Left kidney (tissue), 1 donor: ENCODE measurements at regions not wholly inside any gene's neighbourhood (a gene's known extent, or its start where the extent isn't known, plus 50 kb on each side); places are given as distances from the start of the nearest gene placed in this dataset.

Experiments used
- DNase-seq: peaks from one replicate; pipeline ENCODE4 v3.0.0-alpha.2; 2013

GRCh38 chr15:38860253-38860652 is 295.6 kb upstream of the RASGRP1 start:
- DNase-seq: no peak

DNA sequence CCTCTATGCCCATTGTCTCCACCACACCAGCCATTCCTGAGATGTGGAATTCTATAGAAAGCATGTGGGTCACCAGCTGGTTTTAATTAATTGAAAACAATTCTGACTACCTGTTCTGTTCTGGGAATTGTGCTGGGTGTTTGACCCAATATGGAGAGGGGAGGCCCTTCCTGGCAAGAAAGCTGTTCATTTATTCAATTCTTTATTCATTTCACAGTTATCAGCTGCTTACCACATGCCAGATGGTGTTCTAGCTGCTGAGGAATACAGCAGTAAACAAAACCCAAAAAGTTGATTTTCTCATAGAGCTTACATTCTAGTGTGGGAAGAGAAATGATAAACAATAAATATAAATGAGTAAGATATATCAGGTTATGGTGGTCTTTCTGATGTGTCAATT is 296.1 kb upstream of the RASGRP1 start:
- DNase-seq: no peak

DNA sequence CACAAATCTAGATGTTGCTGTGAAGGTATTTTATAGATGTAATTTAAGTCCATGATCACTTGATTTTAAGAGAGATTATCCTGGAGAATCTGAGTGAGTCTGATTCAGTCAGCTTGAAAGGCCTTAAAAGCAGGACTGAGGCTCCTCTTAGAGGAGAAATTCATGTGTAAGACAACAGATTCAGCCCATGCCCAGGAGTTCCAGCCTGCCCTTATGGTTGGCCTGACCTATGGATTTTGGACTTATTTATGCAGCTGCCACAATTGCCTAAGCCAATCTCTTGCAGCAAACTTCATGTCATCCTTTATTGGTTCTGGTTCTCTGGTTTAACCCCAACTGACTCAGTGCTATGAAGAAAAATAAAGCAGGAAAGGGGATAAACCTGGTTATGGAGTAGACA is 296.5 kb upstream of the RASGRP1 start:
- DNase-seq: no peak

GRCh38 chr15:38862099-38862498 is 297.5 kb upstream of the RASGRP1 start:
- no peak for DNase-seq

GRCh38 chr15:38863381-38863780 is 298.8 kb upstream of the RASGRP1 start:
- DNase-seq: no peak

DNA sequence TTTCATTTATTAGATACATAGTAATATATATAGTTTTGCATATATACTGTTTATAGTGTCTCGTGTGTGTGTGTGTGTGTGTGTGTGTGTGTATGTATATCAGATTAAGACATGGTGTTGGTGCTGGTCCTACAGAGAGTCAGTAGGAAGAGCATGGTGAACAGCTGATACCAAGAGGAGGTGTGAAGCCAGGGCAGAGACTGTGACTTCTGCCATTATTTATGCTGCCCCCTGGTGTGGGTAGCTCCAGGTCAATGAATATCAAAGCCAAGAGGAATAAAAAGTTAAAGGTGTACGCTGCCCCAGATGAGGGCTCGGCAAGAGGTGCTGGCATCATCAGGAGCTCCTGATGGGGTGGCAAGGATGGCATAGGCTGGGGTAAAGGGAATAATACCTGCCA is 299.5 kb upstream of the RASGRP1 start:
- no peak for DNase-seq

GRCh38 chr15:38864827-38865581 is 300.4 kb upstream of the RASGRP1 start:
- DNase-seq: no peak

DNA sequence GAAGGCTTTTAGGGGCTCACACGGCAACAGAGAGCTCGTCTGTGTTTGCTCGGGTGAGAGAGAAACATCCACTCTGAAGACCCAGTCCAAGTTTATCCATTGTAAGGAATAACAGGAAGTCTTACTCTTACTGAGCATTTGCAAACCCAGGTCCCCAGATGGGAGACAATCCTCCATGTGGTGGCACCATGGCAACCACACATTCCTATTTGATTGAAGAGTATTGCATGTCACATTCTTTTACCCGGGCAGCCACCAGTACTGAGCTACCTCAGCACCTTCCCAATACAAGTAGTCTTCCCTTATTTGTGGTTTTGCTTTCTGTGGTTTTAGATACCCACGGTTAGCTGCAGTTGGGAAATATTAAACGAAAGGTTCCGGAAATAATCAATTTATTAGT is 302.9 kb upstream of the RASGRP1 start:
- DNase-seq: no peak

DNA sequence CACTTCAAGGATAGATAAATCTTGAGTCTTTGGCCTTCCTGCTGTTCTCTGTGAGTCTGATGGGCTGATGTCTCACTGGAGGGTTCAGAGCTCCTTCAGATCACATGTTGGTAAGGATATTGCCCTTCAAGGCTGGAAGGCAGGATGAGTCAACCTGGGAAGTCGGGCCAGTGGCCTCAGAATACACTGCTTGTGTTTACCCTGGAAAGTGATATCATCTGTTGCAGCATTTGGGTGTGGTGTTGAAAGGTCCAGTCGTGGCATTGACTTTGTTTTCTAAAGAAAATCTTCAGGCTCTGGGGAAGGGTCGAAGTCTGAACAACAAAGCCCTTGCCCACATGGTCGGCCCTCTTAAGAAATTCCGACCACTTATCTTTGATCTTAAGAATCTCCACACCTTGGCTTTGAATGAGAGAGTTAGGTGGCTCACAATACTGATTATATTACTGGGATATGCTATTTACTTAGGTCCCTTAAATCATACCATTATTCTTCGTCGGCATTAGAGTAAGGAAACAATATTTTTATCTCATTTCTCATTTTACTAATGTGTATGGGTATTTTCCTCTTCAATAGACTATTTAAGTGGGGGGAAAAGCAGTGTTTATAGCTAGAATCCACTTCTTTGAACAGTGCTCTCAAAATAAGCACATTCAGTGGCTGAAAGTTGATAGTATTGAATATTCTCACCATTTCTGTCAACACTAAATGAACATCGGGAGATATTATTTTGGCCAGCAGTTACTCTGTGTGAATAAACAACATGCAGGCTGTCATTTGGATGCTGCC is 303.9 kb upstream of the RASGRP1 start:
- no peak for DNase-seq

DNA sequence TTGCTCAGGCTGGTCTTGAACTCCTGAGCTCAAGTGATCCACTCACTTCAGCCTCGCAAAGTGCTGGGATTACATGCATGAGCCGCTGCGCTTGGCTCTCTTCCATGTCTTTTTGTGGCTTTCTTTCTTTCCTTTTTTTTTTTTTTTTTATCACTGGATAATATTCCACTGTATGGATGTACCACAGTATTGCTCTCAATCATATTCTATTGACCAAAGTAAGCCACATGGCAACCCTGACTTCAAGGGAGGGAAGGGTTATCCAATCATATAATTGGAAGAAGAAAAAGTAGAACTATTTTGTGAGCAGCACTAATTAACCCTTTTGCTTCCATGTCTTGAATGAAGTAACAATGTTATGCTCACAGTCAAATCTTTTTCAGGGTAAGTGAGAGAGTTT is 307.0 kb upstream of the RASGRP1 start:
- no peak for DNase-seq

DNA sequence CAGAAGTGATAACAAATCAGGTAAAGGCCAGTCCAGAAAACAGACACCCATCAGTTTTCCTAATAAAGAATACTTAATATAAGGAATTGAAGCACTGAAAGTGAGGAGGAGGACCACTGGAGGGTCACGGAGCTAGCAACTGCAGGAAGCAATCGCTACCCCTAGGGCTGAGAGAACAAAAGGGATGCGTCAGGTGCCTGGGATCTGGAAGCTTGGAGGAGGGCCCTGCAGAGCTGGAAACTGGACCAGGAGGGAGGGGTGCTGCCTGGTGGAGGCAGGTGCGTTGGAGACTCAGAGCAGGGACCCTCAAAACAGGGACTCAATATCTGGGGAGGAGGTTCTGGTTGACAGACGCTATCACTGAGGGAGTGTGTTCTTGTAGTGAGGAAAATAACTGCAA is 308.1 kb upstream of the RASGRP1 start:
- no peak for DNase-seq

DNA sequence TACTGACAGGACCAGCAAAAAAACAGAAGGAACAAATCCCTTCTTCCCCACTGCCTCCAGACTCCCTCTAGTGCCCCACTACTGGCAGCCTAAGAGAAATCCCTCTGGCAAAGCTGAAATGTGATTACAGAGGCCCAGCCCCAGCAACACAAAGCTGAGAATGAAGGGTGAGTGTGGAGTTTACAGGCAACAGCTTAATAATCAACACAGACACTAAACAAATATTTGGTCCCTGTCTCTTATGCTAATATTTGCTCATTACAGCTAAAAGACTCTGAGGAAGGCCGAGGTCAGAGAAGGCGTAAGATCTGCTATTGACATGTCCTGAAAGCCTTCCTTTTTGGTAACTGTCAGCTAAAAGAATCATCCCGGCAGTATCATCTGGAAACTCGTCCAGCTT is 308.5 kb upstream of the RASGRP1 start:
- no peak for DNase-seq

GRCh38 chr15:38874464-38874863 is 309.9 kb upstream of the RASGRP1 start:
- no peak for DNase-seq

DNA sequence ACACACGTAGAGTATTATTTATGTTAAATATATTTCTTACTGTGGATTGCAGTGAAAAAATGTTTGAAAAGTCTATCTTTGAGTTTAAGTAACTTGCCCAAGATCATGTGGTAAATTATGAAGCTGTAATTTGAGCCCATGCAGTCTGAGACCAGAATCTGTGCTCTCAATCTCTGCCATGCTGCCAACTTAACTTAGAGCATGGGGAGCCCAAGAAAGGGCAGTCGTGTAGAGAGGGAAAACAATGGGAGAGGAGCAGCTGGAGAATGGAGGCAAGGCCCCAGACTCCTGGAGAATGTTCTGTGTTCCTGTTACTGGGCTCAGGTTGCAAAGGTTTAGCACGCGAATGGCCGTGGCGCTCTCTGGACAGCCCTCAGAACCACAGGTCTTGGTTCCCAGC is 311.6 kb upstream of the RASGRP1 start:
- DNase-seq: no peak

DNA sequence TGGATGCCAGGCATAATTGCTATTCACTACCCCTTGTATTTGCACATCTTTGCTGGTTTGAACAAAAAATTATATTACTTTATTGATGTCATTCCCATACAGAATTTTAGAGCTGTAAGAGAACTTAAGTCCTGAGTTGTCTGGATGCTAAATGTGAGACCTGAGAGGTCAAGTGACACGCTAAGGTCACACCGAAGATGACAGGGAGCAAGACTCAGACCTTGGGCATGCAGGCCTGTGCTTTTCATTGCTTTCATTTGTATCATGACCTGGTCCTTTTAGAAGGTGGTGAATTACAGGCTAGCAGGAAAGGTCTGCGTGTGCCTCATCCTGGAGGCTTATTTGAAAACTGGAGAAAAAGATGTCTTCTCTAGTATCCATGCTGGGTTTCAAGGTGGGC is 312.0 kb upstream of the RASGRP1 start:
- DNase-seq: no peak

DNA sequence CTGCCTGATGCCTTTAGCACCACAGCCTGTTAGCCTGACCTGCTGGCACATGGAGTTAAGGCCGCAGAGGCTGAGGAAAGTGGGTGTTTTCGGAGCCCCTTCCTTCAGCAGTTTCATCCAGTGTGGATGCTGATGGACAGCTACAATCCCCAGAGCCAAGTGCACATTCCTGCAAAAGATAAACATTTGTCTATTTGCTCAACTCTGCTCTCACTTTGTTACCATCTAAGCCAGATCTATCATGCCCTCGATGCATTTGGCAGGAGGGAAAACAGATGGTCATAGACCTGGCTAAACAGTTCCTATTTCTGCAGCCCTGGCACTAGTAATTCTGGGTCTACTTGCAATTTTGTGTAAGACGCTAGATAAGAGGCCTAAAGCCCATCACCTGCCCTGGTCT is 312.9 kb upstream of the RASGRP1 start:
- no peak for DNase-seq

DNA sequence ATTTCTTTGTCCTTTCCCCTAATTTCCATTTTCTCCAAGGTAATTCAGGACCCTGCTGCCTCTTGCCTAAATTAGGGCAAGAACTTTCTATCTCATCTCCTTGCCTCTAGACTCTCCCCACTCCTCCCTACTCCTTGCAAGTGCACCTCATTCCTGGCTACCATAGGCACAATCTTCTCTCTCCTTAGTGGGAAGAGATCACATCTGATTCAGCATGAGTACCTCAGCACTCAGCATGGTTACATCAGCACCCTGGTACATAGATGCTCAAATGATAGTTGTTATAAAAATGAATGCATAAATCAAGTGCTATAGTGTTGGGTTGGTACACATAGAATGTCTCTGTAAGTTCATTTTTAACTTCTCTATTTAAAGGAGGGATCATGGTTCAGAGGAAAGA is 313.4 kb upstream of the RASGRP1 start:
- no peak for DNase-seq

- no peak for DNase-seq
Measured at GRCh38 chr15:38878926-38879325, 314.3 kb upstream of the RASGRP1 start.

GRCh38 chr15:38879909-38880471 is 315.4 kb upstream of the RASGRP1 start:
- DNase-seq: no peak

GRCh38 chr15:38882221-38882620 is 317.6 kb upstream of the RASGRP1 start:
- no peak for DNase-seq

GRCh38 chr15:38883987-38884386 is 319.4 kb upstream of the RASGRP1 start:
- no peak for DNase-seq

DNA sequence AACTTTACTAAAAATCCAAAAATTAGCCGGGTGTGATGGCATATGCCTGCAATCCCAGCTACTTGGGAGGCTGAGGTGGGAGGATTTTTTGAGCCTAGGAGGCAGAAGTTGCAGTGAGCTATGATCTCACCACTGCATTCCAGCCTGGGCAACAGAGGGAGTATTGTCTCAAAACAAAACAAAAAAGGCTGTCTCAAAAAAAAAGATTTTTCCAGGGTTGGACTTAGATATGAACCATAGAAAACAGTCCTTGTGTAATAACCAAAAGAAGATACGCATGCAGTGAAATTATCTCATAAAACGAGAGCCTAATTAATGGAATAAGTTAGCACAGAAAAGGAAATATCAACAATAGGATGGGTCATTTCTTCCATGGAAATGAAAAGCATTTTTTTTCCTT is 320.4 kb upstream of the RASGRP1 start:
- DNase-seq: no peak

- DNase-seq: no peak
Measured at GRCh38 chr15:38885471-38885952, 320.9 kb upstream of the RASGRP1 start.
